HG03045 (cell line): ENCODE measurements at regions not wholly inside any gene's neighbourhood (a gene's known extent, or its start where the extent isn't known, plus 50 kb on each side); places are given as distances from the start of the nearest gene placed in this dataset.
"Not testable (repeated sequence)": the region's sequence is repeated elsewhere in the genome, so short reads cannot be mapped to it uniquely, and the experiment has no call there.

Experiments used
- ATAC-seq: cut with Tn5 transposase; IDR thresholded peaks from one replicate; pipeline ENCODE4 v1.9.1; 2021; ENCODE audit warnings: mild to moderate bottlenecking, moderate library complexity; ENCODE audit not compliant: unreplicated experiment

DNA sequence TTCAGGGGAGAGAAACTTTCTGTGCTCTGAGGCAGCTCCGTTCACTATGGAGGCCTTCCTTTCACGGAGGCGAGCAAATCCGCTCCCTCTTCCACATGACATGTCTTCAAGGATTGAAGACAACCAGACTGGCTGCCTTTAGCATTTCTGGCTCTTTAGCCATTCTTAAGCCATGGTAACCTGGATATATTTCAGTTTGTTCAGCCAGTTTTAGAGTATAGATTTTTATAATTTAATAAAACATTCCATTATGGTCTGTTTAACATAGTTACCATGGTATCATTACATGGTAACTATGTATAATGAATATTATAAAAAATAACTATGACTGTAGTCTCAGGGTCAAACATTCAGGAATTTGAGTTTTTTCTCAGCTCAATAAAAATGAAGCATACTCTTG lies 54.2 kb upstream of the NFIA start:
- no peak for ATAC-seq

- ATAC-seq: not testable (repeated sequence)
These were observed 64.3 kb upstream of the NFIA start for GRCh38 chr1:61018068-61018467.

- ATAC-seq: no peak
These were observed 64.7 kb upstream of the NFIA start for GRCh38 chr1:61017651-61018050.

GRCh38 chr1:61013946-61014667 lies 68.3 kb upstream of the NFIA start:
- ATAC-seq: no peak

GRCh38 chr1:61013189-61013945 lies 69.0 kb upstream of the NFIA start:
- ATAC-seq: no peak

DNA sequence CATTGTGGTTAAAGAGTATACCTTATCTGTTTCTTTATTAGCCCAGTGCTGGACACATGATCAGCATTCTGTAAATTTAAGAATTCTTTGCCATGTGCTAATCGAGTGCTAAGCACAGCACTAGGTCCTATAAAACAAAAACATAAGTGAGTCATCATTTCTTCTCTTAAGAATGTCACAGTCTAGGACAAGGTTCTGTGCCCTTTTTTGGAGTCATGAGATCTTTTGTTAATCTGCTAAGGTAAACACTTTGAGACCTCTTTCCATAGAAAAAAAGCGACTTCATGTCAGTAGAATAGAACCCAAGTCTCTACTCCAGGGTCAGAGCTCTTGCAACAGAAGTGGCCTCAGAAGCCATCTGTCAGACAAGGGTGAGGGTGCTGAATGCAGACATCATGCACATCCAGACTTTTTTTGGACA lies 70.0 kb upstream of the NFIA start:
- ATAC-seq: no peak

DNA sequence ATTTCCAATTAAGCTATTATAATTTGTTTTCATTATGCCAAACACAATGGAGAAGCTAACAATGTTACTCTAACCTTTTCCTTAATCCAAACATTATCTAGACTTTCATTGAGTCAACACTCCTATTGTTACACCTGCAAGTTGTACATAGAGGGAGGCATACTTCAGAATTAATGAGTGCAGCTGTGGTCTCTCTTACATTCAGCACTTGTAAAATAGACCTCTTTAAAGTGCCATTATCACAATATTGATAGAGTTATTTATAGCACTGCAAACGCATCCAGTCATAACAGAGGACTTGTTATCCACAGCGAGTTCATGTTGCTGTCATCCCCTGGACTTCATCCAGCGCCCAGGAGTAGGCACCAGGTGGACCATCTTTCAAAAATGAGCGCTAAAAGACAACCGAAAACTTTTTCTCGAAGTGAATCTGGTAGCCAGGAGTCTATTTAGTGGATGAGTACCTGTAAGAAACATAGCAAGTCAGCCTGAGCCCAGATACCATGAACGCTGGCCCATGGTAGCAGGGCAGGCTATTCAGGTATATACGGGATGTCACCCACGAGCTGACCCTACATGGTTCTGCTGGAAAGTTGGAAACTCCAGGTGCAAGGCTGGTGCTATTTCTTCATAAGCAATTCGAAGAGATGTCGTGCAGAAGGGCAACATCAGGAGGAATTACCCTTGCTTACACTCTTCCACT lies 70.6 kb upstream of the NFIA start:
- ATAC-seq: no peak

GRCh38 chr1:61007534-61008364 lies 74.6 kb upstream of the NFIA start:
- ATAC-seq: no peak

DNA sequence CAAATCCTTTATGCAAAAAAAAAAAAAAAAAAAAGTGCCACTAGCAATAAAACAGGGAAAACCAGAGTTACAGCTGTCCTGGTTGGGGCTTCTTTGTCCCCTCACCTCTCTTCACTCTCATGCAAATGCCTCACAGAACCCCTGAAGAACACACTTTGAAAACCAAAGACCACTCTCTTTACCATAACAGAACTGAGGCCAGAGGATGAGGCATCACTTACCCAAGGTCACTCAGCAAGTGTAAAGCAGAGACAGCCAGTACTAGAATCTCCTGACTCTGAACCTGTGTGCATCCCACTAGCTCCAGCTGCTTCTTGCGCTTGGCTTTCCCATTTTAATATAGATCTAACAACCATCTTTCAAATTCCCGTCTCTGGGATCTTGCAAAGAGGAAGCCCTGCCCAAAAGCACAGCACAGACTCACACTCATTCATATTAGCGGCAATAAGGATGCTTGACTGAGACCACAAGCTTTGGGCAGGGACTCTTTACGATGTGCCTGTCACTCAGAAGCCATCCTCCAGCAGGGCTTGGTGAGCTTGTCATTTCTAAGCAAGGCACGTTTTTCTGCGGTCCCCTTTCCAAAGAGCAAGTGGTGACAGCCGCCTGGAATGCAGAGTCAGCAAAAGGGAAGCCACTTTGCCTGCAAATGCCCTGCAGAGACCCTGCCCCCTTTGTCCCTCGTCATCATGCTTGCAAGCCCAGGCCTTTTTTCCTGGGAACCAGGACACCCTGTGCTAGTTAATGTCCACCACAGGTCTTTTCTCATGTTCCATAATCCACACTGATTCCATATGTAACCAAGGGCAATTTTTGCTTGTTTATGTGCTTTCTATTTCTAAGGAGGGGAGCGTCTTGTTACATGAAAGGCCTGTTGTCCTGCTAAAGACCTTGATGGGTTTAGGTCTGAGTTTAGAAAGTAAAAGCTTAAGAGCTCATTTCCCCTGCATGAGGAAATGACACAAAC lies 76.5 kb upstream of the NFIA start:
- ATAC-seq: no peak

GRCh38 chr1:61004262-61005003 lies 77.9 kb upstream of the NFIA start:
- no peak for ATAC-seq

DNA sequence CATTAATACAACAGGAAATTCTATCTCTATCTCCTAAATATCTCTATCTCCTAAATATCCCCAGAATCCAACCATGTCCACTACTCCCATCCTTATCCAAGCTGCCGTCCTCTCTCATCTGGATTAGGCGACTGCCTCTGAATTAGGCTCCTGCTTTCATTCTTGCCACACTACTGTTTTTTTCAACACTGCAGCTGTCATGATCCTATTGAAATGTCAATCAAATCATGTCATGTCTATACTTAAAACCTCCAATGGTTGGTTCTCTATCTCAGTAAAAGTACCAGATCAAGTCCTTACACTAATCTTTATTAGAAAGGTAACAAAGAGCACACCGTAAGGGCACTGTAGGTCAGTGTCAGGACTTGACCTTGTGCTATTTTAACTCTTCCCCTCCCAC lies 82.0 kb upstream of the NFIA start:
- ATAC-seq: no peak

DNA sequence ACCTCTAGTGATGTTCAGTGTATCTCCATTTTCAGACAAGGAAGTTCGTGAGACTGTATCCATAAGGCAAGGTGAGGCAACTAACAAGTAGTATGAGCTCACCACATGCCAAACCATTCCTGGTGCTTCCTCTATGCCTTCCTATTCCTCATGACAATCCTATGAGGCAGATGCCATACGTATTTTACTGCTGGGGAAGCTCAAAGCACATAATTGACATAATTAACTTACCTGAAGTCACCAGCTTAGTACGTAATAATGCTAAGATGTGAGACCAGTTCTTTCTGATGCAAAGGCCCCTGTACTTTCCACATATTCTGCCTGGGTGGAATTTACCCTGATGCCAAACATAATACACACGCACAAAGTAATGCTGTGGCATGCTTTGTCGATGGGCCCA lies 83.6 kb upstream of the NFIA start:
- ATAC-seq: no peak

- ATAC-seq: no peak
These were observed 87.4 kb upstream of the NFIA start for GRCh38 chr1:60994828-60995492.

DNA sequence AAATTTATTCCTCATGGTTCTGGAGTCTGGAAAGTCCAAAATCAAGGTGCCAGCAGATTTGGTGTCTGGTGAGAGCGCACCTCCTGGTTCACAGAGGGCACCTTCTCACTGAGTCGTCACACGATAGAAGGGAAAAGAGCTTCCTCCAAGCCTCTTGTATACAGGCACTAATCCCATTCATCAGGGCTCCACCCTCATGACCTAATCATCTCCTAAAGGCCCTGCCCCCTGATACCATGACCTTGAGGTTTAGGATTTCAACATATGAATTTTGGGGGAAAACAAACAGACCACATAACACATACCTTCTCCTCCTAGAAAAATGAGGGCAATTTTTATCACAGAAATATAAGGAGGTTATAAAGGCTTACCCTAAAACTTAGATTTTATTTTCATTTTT lies 88.0 kb upstream of the NFIA start:
- ATAC-seq: no peak

DNA sequence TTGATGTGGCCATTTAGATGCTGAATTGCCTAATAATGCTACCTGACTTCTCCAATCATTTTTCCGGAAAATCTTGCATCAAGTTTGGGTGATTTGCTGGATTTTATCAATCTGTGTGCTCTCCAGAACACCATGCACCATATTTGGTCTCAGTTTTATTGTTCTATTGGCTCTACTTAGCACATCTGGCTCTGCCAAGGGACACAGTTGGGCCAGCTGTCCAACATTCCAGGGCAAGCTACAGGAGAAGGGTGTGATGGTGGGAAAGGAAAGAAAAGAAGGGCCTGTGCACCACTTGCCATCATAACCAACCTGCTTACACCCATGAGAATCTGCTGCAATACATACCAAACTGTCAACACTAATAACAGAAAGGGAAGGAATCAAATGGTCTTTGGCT lies 90.2 kb upstream of the NFIA start:
- no peak for ATAC-seq

DNA sequence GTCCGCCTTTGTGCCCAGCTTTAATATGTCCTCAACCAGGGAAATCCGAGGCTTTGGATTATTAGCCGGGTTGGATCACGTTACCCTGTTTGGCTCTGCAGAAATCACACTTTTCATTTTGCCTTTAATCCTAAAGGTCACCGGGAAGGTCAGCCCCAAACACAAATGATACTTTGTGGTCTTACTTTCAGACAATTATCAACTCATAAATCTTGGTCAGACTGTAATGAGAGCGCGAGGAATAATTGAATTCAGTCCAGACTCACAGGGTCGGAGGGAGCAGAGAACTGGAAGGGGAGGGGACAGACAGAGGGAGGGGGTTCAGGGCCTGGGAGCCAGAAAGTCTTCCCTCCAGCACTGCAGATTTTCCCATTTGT lies 91.7 kb upstream of the NFIA start:
- no peak for ATAC-seq

- no peak for ATAC-seq
These were observed 92.3 kb upstream of the NFIA start for GRCh38 chr1:60989749-60990713.

GRCh38 chr1:60988891-60989290 lies 93.5 kb upstream of the NFIA start:
- no peak for ATAC-seq
